ENCODE measurements at regions not wholly inside any gene's neighbourhood (a gene's known extent, or its start where the extent isn't known, plus 50 kb on each side); places are given as distances from the start of the nearest gene placed in this dataset.

- DNase-seq, result no peak
These were observed 185.8 kb downstream of the GLI2 start for GRCh38 chr2:120921457-120921856.

- no peak for DNase-seq
These were observed 187.1 kb downstream of the GLI2 start for GRCh38 chr2:120922571-120923332.

- DNase-seq, result no peak
These were observed 187.8 kb downstream of the GLI2 start for GRCh38 chr2:120923426-120923825.

GRCh38 chr2:120924924-120925323 lies 189.3 kb downstream of the GLI2 start:
- DNase-seq, result no peak

GRCh38 chr2:120926463-120927264 lies 191.0 kb downstream of the GLI2 start:
- DNase-seq, result no peak

- DNase-seq, result no peak
These were observed 191.6 kb downstream of the GLI2 start for GRCh38 chr2:120927265-120927628.

GRCh38 chr2:120929829-120930228 lies 194.2 kb downstream of the GLI2 start:
- no peak for DNase-seq

GRCh38 chr2:120930236-120930635 lies 194.6 kb downstream of the GLI2 start:
- no peak for DNase-seq

GRCh38 chr2:120930864-120931263 lies 195.2 kb downstream of the GLI2 start:
- DNase-seq, result no peak

- no peak for DNase-seq
These were observed 196.8 kb downstream of the GLI2 start for GRCh38 chr2:120932472-120932871.

GRCh38 chr2:120932881-120933280 lies 197.2 kb downstream of the GLI2 start:
- DNase-seq, result no peak

GRCh38 chr2:120933693-120934573 lies 198.3 kb downstream of the GLI2 start:
- DNase-seq, result no peak

- DNase-seq, result peak; percentile 9
These were observed 199.1 kb downstream of the GLI2 start for GRCh38 chr2:120934574-120935338.

GRCh38 chr2:120935339-120936313 lies 200.0 kb downstream of the GLI2 start:
- no peak for DNase-seq

GRCh38 chr2:120936476-120937334 lies 201.0 kb downstream of the GLI2 start:
- no peak for DNase-seq

- DNase-seq, result no peak
These were observed 202.0 kb downstream of the GLI2 start for GRCh38 chr2:120937686-120938044.

GRCh38 chr2:120938045-120938771 lies 202.5 kb downstream of the GLI2 start:
- no peak for DNase-seq

GRCh38 chr2:120939595-120940318 lies 204.1 kb downstream of the GLI2 start:
- DNase-seq, result no peak

- DNase-seq, result no peak
These were observed 204.6 kb downstream of the GLI2 start for GRCh38 chr2:120940319-120940696.

Measured in NCI-H2171 treated with DMSO at 0.1 percent for 48 hours (cell line).